AML-193 (cell line): ENCODE measurements at regions not wholly inside any gene's neighbourhood (a gene's known extent, or its start where the extent isn't known, plus 50 kb on each side); places are given as distances from the start of the nearest gene placed in this dataset.
"Not testable (repeated sequence)": the region's sequence is repeated elsewhere in the genome, so short reads cannot be mapped to it uniquely, and the experiment has no call there.

Source experiments
- DNase-seq, 2 experiments: peaks; one replicate each; lab custom pipeline; 2025; lab: John Stamatoyannopoulos, UW

GRCh38 chr10:16117305-16117695, 257.0 kb upstream of the MINDY3 start:
- DNase-seq, result no peak

- DNase-seq, result no peak
Measured at GRCh38 chr10:16119445-16119844, 259.1 kb upstream of the MINDY3 start.

GRCh38 chr10:16120563-16120962, 260.3 kb upstream of the MINDY3 start:
- no peak for DNase-seq

GRCh38 chr10:16141499-16141898, 281.2 kb upstream of the MINDY3 start:
- no peak for DNase-seq

DNA sequence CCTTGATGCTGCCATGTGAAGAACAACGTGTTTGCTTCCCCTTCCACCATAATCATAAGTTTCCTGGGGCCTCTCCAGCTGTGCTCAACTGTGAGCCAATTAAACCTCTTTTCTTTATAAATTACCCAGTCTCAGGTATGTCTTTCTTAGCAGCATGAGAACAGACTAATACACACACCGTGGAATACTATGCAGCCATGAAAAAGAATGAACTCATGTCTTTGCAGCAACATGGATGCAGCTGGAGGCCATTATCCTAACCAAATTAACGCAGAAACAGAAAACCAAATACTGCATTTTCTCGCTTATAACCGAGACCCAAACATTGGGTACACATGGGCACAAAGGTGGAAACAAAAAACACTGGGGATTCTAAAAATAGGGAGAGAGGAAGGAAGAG, 286.7 kb upstream of the MINDY3 start:
- no peak for DNase-seq

DNA sequence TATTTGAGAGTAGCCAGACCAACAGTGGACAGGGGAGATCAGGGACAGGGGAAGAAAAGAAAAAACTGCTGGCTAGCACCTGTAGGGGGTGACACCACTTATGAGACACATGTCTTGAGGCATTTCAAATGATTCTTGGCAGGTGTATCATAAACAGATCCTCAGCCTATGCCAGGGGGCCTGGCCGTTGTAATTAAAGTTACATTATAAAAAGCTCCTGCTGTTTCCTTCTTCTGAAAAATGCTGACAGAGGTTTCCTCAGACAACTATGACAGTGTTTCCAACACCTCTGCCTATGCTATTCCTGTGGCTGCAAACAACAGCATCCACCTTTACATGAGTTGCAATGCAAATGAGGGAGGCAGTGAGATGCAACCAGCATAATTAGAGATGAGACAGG, 281.0 kb upstream of the PTER start:
- DNase-seq, result no peak

- no peak for DNase-seq
Measured at GRCh38 chr10:16156681-16157080, 280.1 kb upstream of the PTER start.

GRCh38 chr10:16165067-16165466, 271.7 kb upstream of the PTER start:
- DNase-seq, result not testable (repeated sequence)

GRCh38 chr10:16182144-16182543, 254.7 kb upstream of the PTER start:
- no peak for DNase-seq

- DNase-seq, result no peak
Measured at GRCh38 chr10:16182688-16183087, 254.1 kb upstream of the PTER start.

GRCh38 chr10:16184096-16184597, 252.7 kb upstream of the PTER start:
- no peak for DNase-seq

- no peak for DNase-seq
Measured at GRCh38 chr10:16184906-16185305, 251.9 kb upstream of the PTER start.

- no peak for DNase-seq
Measured at GRCh38 chr10:16186564-16186963, 250.2 kb upstream of the PTER start.

GRCh38 chr10:16187161-16187560, 249.6 kb upstream of the PTER start:
- DNase-seq, result no peak

- DNase-seq, result no peak
Measured at GRCh38 chr10:16192337-16192736, 244.5 kb upstream of the PTER start.

GRCh38 chr10:16193241-16193640, 243.6 kb upstream of the PTER start:
- DNase-seq, result no peak

DNA sequence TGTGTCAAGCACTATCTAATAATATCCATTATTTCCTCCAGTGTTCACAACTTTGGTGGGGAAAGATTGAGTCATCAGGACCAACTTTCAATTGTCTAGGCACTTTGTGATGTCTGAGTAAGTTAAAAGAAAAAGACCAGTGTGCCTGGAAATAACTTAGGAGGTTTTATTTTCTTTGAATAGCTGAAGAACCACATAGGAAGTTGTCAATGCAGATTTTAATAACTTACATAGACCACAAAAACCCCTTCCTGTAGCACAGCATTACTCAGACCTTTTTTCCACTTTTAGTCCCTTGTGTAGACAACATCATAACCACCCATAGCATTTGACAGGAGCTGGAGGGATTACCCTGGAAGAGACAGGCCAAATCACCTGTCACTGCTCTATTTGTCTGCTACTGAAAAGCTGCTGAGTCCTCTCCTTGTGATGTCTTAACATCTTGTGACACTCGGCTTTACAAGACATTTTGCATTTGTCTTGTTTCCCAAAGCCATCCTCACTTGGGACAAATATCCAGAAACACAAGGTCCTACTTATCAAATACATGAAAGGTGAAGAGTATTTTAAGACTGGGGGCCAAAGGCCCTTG, 241.5 kb upstream of the PTER start:
- no peak for DNase-seq

DNA sequence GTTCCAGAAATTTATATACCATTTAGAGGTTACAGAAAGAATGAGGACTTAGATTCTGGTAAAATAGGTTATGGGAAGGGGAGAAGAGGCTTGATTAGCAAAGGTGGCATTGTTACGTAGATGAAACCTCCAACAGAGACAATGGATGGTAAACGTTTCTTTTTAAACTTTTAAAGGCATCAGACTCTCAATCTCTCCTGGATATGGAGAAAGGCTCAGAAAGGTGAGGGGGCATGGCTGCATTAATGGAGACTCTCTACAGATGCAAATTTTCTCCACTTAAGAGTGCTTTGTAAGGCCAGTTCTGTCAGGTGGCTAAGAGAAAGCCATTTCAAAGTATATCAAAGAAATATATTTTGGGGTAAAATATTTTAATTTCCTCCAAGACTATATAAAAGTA, 240.9 kb upstream of the PTER start:
- DNase-seq, result no peak

GRCh38 chr10:16199216-16199615, 237.6 kb upstream of the PTER start:
- no peak for DNase-seq

GRCh38 chr10:16223618-16224017, 213.2 kb upstream of the PTER start:
- DNase-seq, result not testable (repeated sequence)

DNA sequence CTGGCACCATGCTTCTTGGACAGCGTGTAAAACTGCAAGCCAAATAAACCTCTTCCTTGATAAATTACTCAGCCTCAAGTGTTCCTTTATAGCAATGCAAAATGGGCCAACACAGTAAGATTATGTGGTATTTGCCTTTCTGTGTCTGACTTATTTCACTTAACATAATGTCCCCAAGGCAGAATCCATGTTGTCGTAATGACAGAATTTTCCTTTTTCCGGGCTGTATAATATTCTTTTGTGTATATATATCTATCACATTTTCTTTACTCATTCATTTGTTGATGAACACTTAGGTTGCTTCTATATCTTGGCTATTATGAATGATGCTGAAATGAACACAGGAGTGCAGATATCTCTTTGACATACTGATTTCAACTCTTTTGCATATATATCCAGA, 209.1 kb upstream of the PTER start:
- no peak for DNase-seq

GRCh38 chr10:16231176-16231575, 205.6 kb upstream of the PTER start:
- no peak for DNase-seq

GRCh38 chr10:16231734-16232435, 204.9 kb upstream of the PTER start:
- DNase-seq, result no peak

GRCh38 chr10:16232441-16232840, 204.4 kb upstream of the PTER start:
- no peak for DNase-seq
